ENCODE measurements at regions not wholly inside any gene's neighbourhood (a gene's known extent, or its start where the extent isn't known, plus 50 kb on each side); places are given as distances from the start of the nearest gene placed in this dataset.

DNA sequence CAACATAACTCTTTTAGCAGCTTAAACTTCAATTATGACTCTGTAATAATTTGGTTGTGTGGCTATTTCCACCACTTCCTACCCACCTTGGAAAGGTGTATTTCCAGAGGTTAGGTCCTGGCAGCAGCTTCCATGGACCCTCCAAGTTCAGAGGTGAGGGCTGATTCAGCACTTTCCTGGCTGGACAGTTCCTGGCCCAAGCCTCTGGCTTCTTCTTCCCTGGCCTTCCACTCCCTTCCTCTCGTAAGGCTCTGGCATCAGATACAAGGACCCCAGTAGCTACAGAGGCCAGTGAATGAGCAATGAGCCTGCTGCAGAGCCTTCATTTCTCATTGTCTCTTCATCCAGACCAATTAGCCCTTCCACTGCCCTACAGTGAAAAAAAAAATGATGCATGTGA is 98.1 kb upstream of the KIRREL3 start:
- no peak for DNase-seq

GRCh38 chr11:127080735-127081134 is 80.2 kb upstream of the KIRREL3 start:
- no peak for DNase-seq

DNA sequence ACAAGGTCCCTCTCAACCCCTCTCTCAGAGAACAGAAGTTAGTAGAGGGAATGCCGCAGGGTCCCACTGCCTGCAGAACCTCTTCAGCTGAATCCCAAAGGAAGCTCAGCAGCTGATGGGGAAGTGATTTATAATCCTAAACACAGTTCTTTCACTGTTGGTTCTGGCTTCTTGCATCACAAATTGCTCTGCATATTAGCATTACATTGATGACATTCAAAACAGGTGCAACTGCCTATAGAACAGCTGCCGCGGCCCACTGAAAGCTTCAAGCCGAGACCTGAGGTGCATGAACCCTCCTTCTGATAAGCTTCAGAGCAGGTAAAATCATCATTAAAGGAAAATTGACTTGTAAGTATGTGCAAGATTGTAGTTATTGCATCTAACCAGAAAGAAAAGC is 75.2 kb upstream of the KIRREL3 start:
- no peak for DNase-seq

- DNase-seq = peak; percentile 25
These were observed 73.7 kb upstream of the KIRREL3 start for GRCh38 chr11:127074151-127074761.

- DNase-seq = no peak
These were observed 73.1 kb upstream of the KIRREL3 start for GRCh38 chr11:127073621-127074020.

GRCh38 chr11:127071606-127072005 is 71.0 kb upstream of the KIRREL3 start:
- peak; percentile 68 for DNase-seq

DNA sequence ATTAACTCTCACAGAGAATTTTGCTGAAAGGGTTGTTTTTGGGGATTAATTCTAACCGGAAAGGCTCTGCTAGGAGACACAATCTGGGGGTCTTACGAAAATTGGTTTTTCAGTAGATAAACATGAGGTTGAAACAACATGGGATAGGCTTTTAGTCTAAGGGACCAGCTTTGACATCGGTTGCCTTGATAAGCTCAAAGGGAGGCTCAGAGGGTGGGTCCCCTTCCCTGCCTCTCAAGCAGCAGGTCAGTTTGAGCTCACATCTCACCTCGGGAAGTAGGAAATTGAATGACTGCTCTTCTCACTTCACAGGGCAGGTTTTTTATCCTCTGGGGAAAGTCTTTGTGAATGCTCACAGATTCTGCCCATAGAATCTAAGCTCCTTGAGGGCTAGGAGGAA is 70.2 kb upstream of the KIRREL3 start:
- DNase-seq = no peak

DNA sequence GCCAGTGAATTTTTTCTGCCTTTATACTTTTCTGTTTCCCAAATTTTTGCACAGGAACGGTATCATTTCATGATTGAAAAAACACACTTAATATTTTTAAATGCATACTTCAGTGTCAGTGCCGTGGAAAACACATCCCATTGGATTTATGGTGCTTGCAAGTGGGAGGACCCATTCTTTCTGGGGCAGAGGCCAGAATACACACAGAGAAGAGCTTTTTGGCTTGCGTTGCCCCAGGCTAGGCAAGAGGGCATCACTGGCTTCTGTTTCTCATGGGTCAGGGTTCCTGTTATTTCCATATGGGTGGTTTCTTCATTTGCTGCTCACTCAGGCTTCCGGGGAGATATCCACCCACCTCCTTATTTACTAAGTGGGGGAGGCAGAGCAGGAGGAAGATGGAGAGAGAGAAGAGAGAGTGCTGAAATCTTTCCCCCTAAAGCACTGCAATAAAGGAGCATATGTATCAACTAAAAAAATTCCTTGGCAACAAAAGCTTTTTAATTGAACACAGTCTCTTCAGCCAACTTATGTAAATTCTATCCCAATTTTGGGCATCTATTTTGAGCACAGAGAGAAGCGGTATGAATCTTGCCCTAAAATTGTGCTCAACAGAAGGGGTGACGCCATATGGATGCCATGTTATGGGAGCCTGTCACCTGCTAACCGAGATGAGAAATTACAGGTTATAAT is 66.0 kb upstream of the KIRREL3 start:
- DNase-seq = no peak

GRCh38 chr11:127063241-127063640 is 62.7 kb upstream of the KIRREL3 start:
- no peak for DNase-seq

DNA sequence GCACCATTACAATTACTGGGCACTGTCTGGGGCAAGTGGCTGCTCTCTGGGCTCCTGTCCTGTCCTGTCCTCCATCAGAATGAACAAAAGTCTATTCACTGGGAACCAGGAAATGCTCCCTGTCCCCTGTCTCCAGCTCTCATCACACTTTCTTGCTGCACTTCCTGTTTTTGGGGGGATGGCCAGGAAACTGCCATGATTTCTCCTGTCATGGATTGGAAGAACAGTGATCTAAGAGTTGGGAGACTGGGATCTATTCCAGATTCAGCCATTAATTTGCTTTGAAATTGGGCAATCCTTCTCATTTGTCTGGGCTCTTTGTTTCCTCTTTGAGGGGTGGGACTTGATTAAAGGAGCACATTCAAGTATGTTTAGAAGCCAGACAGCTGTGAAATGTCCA is 61.4 kb upstream of the KIRREL3 start:
- peak; percentile 59 for DNase-seq

DNA sequence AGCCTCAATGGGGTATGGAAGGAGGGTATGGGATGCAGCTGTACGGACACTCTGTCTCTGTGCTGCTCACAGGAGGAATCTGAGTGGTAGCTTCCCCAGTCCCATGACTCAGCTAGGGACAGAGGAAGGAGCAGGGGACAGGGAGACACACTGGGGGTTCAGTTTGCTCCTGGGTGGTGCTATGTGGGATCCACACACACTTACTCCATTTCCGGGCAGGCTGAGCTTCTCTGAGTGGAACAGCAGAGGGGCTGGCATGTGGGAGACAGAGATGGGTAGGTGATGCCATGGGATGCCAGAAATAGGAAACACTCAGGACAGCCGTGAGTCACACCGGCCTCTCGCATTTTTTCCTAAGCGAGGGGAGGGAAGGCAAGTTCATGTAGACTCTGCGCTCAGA is 59.2 kb upstream of the KIRREL3 start:
- no peak for DNase-seq

GRCh38 chr11:127059286-127059685 is 58.7 kb upstream of the KIRREL3 start:
- no peak for DNase-seq

GRCh38 chr11:127058524-127058923 is 58.0 kb upstream of the KIRREL3 start:
- DNase-seq = no peak

GRCh38 chr11:127057126-127057525 is 56.6 kb upstream of the KIRREL3 start:
- DNase-seq = peak; percentile 24

DNA sequence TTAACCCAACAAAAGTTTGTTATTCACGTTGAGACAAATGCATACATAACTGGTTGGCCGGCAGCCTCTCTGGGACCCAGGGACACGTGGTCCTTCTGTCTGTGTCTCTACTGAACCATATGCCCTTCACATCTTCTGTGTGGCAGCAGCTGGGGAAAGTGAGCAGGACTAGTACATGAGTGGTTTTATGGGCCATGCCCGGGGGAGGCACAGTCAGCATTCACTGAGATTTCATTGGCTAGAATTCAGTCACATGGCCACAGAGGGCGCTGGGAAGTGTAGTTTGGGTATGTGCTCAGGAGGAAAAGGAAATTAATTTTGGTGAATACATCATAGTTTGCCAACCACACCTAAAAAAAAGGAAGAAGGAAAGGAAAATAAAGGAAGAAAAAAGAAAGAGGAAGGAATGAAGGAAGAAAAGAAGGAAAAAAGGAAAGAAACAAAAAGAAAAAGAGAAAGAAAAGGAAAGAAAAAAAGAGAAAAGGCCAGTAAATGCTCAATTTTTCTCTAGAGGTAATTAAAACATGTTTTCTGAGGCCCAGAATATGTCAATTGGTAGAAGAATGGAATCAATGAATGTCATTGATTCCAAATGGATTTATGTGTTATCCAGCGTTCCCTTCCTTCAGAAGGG is 55.9 kb upstream of the KIRREL3 start:
- no peak for DNase-seq

GRCh38 chr11:127055236-127055635 is 54.7 kb upstream of the KIRREL3 start:
- no peak for DNase-seq

DNA sequence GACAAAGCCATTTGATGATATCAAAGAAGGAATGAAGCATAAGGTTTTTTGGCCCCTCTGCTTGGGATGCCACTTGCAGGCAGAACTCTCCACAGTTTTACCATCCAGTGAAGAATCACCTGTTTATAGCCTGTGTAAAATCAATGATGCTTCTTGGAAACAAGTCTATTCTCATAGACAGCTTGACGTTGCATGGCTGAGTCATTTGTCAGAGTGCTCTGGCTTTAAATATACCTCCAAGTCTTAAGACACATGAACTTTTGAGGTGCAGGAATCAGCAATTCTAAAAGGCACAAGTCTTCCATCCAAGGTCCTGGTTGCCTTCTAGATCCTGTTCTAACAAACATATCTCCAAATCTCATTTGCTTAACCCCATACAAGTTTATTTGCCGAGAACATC is 53.6 kb upstream of the KIRREL3 start:
- DNase-seq = no peak

DNA sequence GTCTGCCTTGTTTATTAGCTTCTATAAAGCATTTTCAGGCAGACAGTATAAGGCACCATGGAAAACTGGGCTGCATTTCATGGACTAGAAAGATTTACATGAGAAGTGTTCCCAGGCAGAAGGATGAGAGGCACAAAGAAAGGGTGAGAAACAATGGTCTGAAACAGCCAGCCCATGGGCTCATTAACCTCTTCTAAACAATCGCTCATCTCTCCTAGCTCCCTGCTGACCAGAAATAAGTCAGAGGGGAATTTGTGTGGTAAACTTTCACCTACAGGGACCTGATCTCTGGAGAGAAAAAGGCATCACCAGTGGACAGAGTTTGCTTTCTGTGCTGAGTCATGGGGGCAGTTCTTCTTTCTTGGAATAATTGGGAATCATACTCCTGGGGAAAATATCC is 51.8 kb upstream of the KIRREL3 start:
- no peak for DNase-seq
